Lung microvascular endothelial cell (primary cell): ENCODE measurements at regions not wholly inside any gene's neighbourhood (a gene's known extent, or its start where the extent isn't known, plus 50 kb on each side); places are given as distances from the start of the nearest gene placed in this dataset.

ENCODE experiments used
- DNase-seq, 2 donors: peaks; one replicate each; pipeline versions ENCODE4 v3.0.0 to v3.0.0-alpha.2; 2010; ENCODE audit warnings: low read depth in 2 of 2

GRCh38 chr7:155998328-155998691 lies 186.0 kb upstream of the SHH start:
- no peak for DNase-seq

GRCh38 chr7:155997431-155998327 lies 185.4 kb upstream of the SHH start:
- no peak for DNase-seq

- no peak for DNase-seq
Observed at GRCh38 chr7:155996718-155997280, 184.5 kb upstream of the SHH start.

- DNase-seq: no peak
Observed at GRCh38 chr7:155995183-155995612, 182.9 kb upstream of the SHH start.

GRCh38 chr7:155994279-155994811 lies 182.1 kb upstream of the SHH start:
- DNase-seq: no peak

- DNase-seq: no peak
Observed at GRCh38 chr7:155993420-155994278, 181.4 kb upstream of the SHH start.

GRCh38 chr7:155992974-155993373 lies 180.7 kb upstream of the SHH start:
- DNase-seq: no peak

GRCh38 chr7:155992538-155992937 lies 180.3 kb upstream of the SHH start:
- DNase-seq: no peak

- DNase-seq: no peak
Observed at GRCh38 chr7:155992107-155992506, 179.8 kb upstream of the SHH start.

GRCh38 chr7:155991470-155991869 lies 179.2 kb upstream of the SHH start:
- no peak for DNase-seq

GRCh38 chr7:155988416-155988815 lies 176.2 kb upstream of the SHH start:
- no peak for DNase-seq

GRCh38 chr7:155987681-155988235 lies 175.5 kb upstream of the SHH start:
- no peak for DNase-seq

GRCh38 chr7:155986497-155987160 lies 174.4 kb upstream of the SHH start:
- no peak for DNase-seq

GRCh38 chr7:155985518-155986250 lies 173.4 kb upstream of the SHH start:
- no peak for DNase-seq

GRCh38 chr7:155984609-155985405 lies 172.5 kb upstream of the SHH start:
- DNase-seq: no peak

- DNase-seq: no peak
Observed at GRCh38 chr7:155984028-155984580, 171.8 kb upstream of the SHH start.

- no peak for DNase-seq
Observed at GRCh38 chr7:155983176-155983815, 171.0 kb upstream of the SHH start.

GRCh38 chr7:155981703-155982102 lies 169.4 kb upstream of the SHH start:
- DNase-seq: no peak

GRCh38 chr7:155980841-155981240 lies 168.6 kb upstream of the SHH start:
- no peak for DNase-seq
